NCI-H748 (cell line): ENCODE measurements at regions not wholly inside any gene's neighbourhood (a gene's known extent, or its start where the extent isn't known, plus 50 kb on each side); places are given as distances from the start of the nearest gene placed in this dataset.

Source experiments
- DNase-seq: peaks from one replicate; lab custom pipeline; 2025; ENCODE audit not compliant: unreplicated experiment; lab: John Stamatoyannopoulos, UW

DNA sequence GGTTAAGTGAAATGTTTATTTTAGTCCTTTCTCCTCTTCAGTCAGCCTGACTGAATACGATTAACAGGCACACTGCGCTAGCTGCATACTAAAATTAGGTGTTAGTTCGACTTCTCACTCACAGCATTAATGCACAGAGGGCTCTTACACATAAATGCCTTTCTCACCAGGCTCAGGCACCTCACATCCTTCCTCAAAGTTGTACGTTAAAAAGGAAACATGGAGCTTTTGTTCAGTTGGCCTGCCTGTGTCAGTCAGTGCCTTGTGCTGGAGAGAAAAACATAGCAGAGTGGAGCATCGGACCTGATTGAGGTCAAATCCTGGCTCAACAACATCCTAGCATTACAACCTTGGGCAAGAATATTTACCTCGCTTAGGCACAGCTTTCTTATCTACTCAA, 236.0 kb upstream of the ZNF462 start:
- no peak for DNase-seq

- no peak for DNase-seq
These were observed 230.3 kb upstream of the ZNF462 start for GRCh38 chr9:106632621-106633020.

DNA sequence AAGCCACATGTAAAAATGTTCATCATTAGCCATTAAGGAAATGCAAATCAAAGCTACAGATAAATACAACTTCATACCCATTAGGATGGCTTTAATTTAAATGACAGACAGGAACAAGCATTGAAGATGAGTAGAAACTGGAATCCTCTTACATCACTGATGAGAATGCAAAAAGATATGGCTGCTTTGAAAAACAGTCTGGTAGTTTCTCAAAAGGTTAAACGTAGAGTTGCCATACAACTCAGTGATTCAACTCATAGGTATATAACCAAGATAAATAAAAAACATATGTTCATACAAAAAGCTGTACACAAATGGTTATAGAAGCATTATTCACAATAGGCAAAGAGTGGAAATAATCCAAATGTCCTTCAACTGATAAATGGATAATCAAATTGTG, 228.8 kb upstream of the ZNF462 start:
- DNase-seq, result no peak

DNA sequence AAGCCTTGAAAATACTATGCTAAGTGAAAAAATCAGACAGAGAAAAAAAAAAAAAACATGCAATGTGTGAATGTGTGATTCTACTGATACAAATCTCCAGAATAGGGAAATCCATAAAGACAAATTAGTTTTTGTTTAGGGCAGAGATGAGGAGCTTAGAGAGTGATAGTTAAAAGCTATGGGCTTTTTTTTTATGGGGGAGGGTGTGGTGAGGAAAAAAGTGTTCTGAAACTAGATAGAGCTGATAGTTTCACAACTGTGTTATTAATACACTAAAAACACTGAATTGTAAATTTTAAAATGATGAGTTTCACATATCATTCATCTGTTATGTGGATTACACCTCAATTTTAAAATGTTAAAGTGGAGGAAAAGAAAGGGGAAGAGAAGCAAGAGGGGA, 228.3 kb upstream of the ZNF462 start:
- no peak for DNase-seq

- DNase-seq, result no peak
These were observed 225.5 kb upstream of the ZNF462 start for GRCh38 chr9:106637486-106637885.

DNA sequence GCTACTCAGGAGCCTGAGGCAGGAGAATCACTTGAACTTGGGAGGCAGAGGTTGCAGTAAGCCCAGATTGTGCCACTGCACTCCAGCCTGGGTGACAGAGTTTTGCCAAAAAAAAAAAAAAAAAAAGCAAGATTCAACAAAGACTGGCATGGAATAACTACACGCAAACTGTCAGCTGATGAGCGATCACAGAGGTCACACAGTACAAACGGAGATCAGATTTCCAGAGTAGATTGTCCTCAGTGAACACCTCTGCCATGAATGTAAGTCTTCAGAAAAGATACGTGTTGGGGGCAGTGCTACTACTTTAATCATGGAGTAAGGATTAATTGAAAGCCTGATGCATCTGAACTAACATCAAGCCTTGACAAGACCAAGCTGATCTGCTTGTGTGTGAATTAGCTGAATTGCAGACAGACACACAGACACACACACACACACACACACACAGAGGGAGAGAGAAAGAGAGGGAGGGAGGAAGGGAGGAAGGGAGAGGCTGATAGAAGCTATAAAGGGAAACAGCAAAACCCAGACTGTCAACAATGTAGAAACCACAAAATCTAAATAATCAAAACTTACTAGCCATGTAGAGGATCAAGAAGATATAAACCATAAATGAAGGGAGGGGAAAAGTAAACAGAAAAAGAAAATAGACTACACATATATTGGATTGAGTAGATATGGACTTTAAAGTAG, 222.9 kb upstream of the ZNF462 start:
- no peak for DNase-seq

DNA sequence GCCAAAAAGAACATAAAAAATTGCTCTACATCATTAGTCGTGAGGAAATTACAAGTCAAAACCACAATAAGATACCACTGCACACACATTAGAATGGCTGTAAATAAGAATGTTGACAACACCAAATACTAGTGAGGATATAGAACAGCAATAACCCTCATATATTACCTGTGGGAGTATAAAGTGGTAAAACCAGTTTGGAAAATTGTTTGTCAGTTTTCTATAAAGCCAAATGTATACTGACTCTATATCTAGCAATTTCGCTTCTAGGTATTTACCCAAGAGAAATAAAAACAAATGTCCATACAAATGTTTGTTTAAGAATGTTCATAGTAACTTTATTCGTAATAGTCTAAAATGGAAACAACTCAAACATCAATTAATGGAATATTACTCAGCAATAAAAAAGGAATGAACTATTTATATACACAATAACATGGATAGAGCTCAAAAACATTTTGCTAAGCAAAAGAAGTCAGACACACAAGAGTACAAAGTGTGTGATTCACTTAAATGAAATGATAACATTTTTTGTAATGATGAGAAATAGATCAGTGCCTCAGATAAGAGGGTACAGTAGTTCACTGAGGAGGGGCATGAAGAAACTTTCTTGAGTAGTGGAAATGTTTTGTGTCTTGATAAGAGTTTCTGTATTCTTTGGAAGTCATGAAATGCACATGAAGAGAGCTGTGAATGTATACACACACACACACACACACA, 219.6 kb upstream of the ZNF462 start:
- no peak for DNase-seq

GRCh38 chr9:106644661-106645060, 218.3 kb upstream of the ZNF462 start:
- no peak for DNase-seq

DNA sequence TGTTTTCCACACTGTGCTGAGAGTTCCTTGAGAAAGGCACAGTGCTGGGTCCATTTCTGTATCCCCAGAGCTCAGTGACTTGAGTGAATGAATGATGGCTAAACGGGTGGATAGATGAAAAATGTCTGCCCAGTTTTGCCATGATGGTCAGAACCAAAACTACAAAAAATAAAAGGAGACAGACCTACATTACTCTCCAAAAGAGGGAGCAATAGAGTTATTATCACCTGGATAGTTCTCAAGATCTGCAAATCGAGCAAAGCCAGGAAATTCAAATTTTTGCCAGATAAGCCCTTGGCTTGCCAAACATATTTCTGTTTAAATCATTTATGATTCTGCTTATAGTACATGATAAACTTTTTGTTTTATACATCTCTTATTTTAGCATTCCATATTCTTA, 214.2 kb upstream of the ZNF462 start:
- peak; percentile 34 for DNase-seq

- no peak for DNase-seq
These were observed 213.3 kb upstream of the ZNF462 start for GRCh38 chr9:106649664-106650063.

- DNase-seq, result no peak
These were observed 209.8 kb upstream of the ZNF462 start for GRCh38 chr9:106653213-106653612.

GRCh38 chr9:106655966-106656365, 207.0 kb upstream of the ZNF462 start:
- no peak for DNase-seq

DNA sequence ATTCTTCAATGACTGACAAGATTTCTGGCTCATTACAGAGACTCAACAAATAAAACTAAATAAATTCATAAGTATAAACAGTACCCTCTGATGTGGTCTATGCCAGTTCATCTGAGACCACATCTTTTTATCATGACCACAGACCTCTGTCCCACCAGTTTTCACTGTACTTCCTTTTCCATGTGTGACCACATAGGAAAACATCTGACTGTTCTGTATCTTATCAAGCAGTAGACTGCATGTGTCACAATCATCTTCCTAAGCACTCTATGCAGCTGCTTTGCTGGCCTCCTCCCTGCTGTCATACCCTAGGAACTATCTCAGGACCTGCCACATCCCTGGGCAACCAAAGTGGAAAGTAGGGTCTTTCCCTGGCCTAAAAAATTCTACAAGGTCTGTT, 205.0 kb upstream of the ZNF462 start:
- no peak for DNase-seq

DNA sequence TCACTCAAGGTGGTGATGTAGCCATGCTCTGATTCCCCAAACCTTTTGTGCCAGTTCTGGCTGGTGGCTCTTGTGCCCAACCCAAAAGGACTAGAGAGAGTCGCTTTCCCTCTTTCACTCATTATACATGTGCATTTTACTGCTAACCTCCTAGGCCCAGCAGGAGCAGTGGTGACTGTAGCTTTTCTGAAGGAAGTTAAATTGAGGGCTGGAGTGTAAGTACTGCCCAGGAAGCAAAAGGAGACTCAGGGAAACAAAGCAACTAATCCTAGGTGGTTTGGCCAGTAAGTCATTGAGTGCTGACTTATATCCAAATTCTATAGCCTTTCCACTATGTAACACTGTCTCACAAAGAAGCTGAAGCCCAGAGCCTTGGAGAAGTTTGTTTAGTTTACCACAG, 194.4 kb upstream of the ZNF462 start:
- DNase-seq, result no peak

DNA sequence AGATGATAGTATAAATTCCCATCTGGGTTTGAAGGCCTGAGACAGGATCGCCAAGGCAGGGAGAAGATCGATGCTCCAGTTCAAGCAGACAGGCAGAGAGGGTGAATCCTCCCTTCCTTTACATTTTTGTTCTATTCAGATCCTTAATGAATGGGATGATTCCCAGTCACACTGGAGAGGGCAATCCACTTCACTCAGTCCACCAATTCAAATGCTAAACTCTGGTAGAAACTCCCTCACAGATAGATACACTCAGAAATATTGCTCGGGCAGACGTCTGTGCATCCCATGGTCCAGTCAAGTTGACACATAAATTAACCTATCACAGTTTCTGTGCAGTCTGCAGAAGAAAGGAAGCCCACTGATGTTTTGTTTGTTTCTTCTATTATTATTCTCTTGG, 193.1 kb upstream of the ZNF462 start:
- no peak for DNase-seq

DNA sequence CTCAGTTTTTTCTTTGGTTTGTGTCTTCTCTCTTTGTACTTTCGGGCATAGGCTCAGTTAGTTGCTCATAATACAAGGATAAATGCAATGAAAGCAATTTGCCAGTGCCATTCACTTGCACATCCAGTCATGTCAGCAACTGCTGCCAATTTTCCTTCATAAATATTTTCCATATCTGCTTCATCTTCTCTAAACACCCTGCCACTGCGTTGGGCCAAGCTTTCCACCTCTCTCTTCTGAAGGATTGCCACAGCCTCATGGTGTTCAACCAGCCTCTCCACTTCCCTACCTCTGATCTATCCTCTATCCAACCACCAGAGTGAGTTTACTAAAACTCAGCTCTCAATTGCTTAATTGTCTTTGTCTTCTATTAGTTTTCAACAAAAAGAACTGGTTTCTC, 192.5 kb upstream of the ZNF462 start:
- DNase-seq, result no peak

GRCh38 chr9:106675780-106676179, 187.2 kb upstream of the ZNF462 start:
- DNase-seq, result no peak

GRCh38 chr9:106677374-106677773, 185.6 kb upstream of the ZNF462 start:
- DNase-seq, result no peak

DNA sequence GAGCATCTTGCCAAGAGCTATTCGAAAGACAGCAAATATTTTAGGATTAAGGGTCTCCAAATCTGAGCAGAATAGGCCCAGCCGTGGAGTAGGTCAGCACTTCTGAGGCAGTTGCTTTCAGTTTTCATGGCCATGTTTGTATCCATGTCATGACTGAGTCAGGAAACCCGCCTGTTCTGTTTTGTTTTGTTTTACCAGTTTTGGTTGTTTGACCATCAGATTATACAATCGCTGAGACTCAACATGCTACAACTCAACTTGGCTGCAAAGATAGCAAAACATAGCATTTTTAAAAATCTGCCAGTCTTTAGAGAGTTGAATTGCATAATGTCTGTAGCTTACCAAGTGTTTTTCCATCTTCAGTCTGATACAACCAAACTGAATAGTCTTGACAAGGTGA, 185.1 kb upstream of the ZNF462 start:
- DNase-seq, result no peak

- no peak for DNase-seq
These were observed 184.7 kb upstream of the ZNF462 start for GRCh38 chr9:106678273-106678672.

GRCh38 chr9:106682420-106682819, 180.5 kb upstream of the ZNF462 start:
- no peak for DNase-seq

GRCh38 chr9:106683454-106683853, 179.5 kb upstream of the ZNF462 start:
- DNase-seq, result no peak
